WTC11 (cell line): ENCODE measurements at regions not wholly inside any gene's neighbourhood (a gene's known extent, or its start where the extent isn't known, plus 50 kb on each side); places are given as distances from the start of the nearest gene placed in this dataset.

Experiments
- ATAC-seq: fragments of 200-7000 bp; cut with Tn5 transposase; 2 replicates; pipeline ENCODE4 v1.10.0; 2021; ENCODE audit warnings: mild to moderate bottlenecking, moderate library complexity
- CTCF ChIA-PET: fragments of 300-600 bp; sonication (Branson Sonifier 250); formaldehyde crosslinking; loops from one replicate; lab custom pipeline; 2021; ENCODE audit warnings: antibody characterized with exemption; lab: Charles Lee
- POLR2A ChIA-PET: fragments of 350-600 bp; sonication (Branson Sonifier 250); formaldehyde crosslinking; loops from one replicate; lab custom pipeline; 2021; ENCODE audit warnings: antibody characterized with exemption; lab: Charles Lee
- DNase-seq: peaks from one replicate; pipeline ENCODE4 v3.0.0; 2021; ENCODE audit warnings: low spot score
- H3K27ac Mint-ChIP-seq: 2 replicates; pipeline ENCODE4 v1.8.0; 2021; ENCODE audit warnings: mixed read lengths
- H3K27me3 Mint-ChIP-seq: 2 replicates; pipeline ENCODE4 v1.8.0; 2021; ENCODE audit warnings: low read depth, mild to moderate bottlenecking, moderate library complexity, mixed read lengths
- H3K36me3 Mint-ChIP-seq: 2 replicates; pipeline ENCODE4 v1.8.0; 2021; ENCODE audit warnings: mixed read lengths
- H3K4me1 Mint-ChIP-seq: 2 replicates; pipeline ENCODE4 v1.8.0; 2022; ENCODE audit warnings: mixed read lengths
- H3K4me3 Mint-ChIP-seq: 2 replicates; pipeline ENCODE4 v1.8.0; 2021; ENCODE audit warnings: mild to moderate bottlenecking, moderate library complexity, mixed read lengths
- H3K9me3 Mint-ChIP-seq: 2 replicates; pipeline ENCODE4 v1.8.0; 2021; ENCODE audit warnings: mixed read lengths
- ATF3 ChIP-seq: sonication (generic); formaldehyde crosslinking; conservative IDR thresholded peaks from 2 replicates; pipeline ENCODE4 v1.8.1; 2022; ENCODE audit warnings: mild to moderate bottlenecking, missing genetic modification reagents
- ERG ChIP-seq: fragments of 250-450 bp; sonication (Bioruptor Pico); IDR thresholded peaks from 2 replicates; pipeline ENCODE4 v1.8.0; 2021; ENCODE audit warnings: mild to moderate bottlenecking
- FOXP4 ChIP-seq: sonication (generic); formaldehyde crosslinking; IDR thresholded peaks from 2 replicates; pipeline ENCODE4 v1.8.0; 2022; ENCODE audit warnings: mild to moderate bottlenecking, missing genetic modification reagents
- GABPB1 ChIP-seq: sonication (generic); formaldehyde crosslinking; IDR thresholded peaks from 2 replicates; pipeline ENCODE4 v1.8.1; 2023; ENCODE audit warnings: mild to moderate bottlenecking, missing genetic modification reagents
- GTF2I ChIP-seq: fragments of 250-450 bp; sonication (Bioruptor Pico); conservative IDR thresholded peaks from 2 replicates; pipeline ENCODE4 v1.4.0; 2021; ENCODE audit warnings: mild to moderate bottlenecking
- HMGXB4 ChIP-seq: sonication (generic); formaldehyde crosslinking; IDR thresholded peaks from 2 replicates; pipeline ENCODE4 v1.8.1; 2023; ENCODE audit warnings: mild to moderate bottlenecking, moderate library complexity, missing genetic modification reagents
- JAZF1 ChIP-seq: fragments of 250-450 bp; sonication (Bioruptor Pico); IDR thresholded peaks from 2 replicates; pipeline ENCODE4 v1.9.0; 2021; ENCODE audit warnings: moderate library complexity, mild to moderate bottlenecking, inconsistent platforms
- KAT7 ChIP-seq: sonication (generic); formaldehyde crosslinking; IDR thresholded peaks from 2 replicates; pipeline ENCODE4 v1.8.1; 2023; ENCODE audit warnings: missing genetic modification reagents, mild to moderate bottlenecking, borderline replicate concordance
- NR1H2 ChIP-seq: sonication (generic); formaldehyde crosslinking; IDR thresholded peaks from 2 replicates; pipeline ENCODE4 v1.9.0; 2021; ENCODE audit warnings: mild to moderate bottlenecking, moderate library complexity, missing genetic modification reagents
- NR2C2 ChIP-seq: sonication (generic); formaldehyde crosslinking; IDR thresholded peaks from 2 replicates; pipeline ENCODE4 v1.8.0; 2022; ENCODE audit warnings: mild to moderate bottlenecking, missing genetic modification reagents
- NR3C1 ChIP-seq: sonication (generic); formaldehyde crosslinking; conservative IDR thresholded peaks from 2 replicates; pipeline ENCODE4 v1.8.1; 2023; ENCODE audit warnings: low read depth, mild to moderate bottlenecking, missing genetic modification reagents
- SMAD3 ChIP-seq: sonication (generic); formaldehyde crosslinking; IDR thresholded peaks from 2 replicates; pipeline ENCODE4 v1.8.0; 2022; ENCODE audit warnings: missing genetic modification reagents, mild to moderate bottlenecking, borderline replicate concordance
- SMAD4 ChIP-seq: sonication (generic); formaldehyde crosslinking; IDR thresholded peaks from 2 replicates; pipeline ENCODE4 v1.8.0; 2022; ENCODE audit warnings: mild to moderate bottlenecking, missing genetic modification reagents
- TCF7 ChIP-seq: sonication (generic); formaldehyde crosslinking; IDR thresholded peaks from 2 replicates; pipeline ENCODE4 v1.8.0; 2022; ENCODE audit warnings: mild to moderate bottlenecking, low read depth, missing genetic modification reagents, moderate library complexity
- TEAD4 ChIP-seq: sonication (generic); formaldehyde crosslinking; IDR thresholded peaks from 2 replicates; pipeline ENCODE4 v1.8.0; 2022; ENCODE audit warnings: mild to moderate bottlenecking, missing genetic modification reagents
- TP53 ChIP-seq: sonication (generic); formaldehyde crosslinking; IDR thresholded peaks from 2 replicates; pipeline ENCODE4 v1.8.1; 2023; ENCODE audit warnings: mild to moderate bottlenecking, missing genetic modification reagents
- USF2 ChIP-seq: sonication (generic); formaldehyde crosslinking; IDR thresholded peaks from 2 replicates; pipeline ENCODE4 v1.8.1; 2023; ENCODE audit warnings: mild to moderate bottlenecking, missing genetic modification reagents, moderate library complexity
- ZBTB21 ChIP-seq: sonication (generic); formaldehyde crosslinking; IDR thresholded peaks from 2 replicates; pipeline ENCODE4 v1.8.1; 2023; ENCODE audit warnings: mild to moderate bottlenecking, missing genetic modification reagents, borderline replicate concordance
- ZNF138 ChIP-seq: sonication (generic); formaldehyde crosslinking; conservative IDR thresholded peaks from 2 replicates; pipeline ENCODE4 v1.8.1; 2022; ENCODE audit warnings: mild to moderate bottlenecking, moderate library complexity, missing genetic modification reagents
- ZNF232 ChIP-seq: sonication (generic); formaldehyde crosslinking; IDR thresholded peaks from 2 replicates; pipeline ENCODE4 v1.8.0; 2022; ENCODE audit warnings: mild to moderate bottlenecking, missing genetic modification reagents
- ZNF263 ChIP-seq: sonication (generic); formaldehyde crosslinking; IDR thresholded peaks from 2 replicates; pipeline ENCODE4 v1.8.1; 2022; ENCODE audit warnings: low read depth, mild to moderate bottlenecking, moderate library complexity, missing genetic modification reagents
- ZNF317 ChIP-seq: sonication (generic); formaldehyde crosslinking; IDR thresholded peaks from 2 replicates; pipeline ENCODE4 v1.8.1; 2023; ENCODE audit warnings: low read depth, mild to moderate bottlenecking, moderate library complexity, missing genetic modification reagents, borderline replicate concordance
- ZNF396 ChIP-seq: fragments of 250-450 bp; sonication (Bioruptor Pico); IDR thresholded peaks from 2 replicates; pipeline ENCODE4 v1.8.0; 2021; ENCODE audit warnings: mild to moderate bottlenecking, moderate library complexity, borderline replicate concordance
- ZNF416 ChIP-seq: fragments of 250-450 bp; sonication (Bioruptor Pico); IDR thresholded peaks from 2 replicates; pipeline ENCODE4 v1.9.0; 2021; ENCODE audit warnings: mild to moderate bottlenecking, inconsistent platforms
- ZNF423 ChIP-seq: fragments of 250-450 bp; sonication (Bioruptor Pico); IDR thresholded peaks from 2 replicates; pipeline ENCODE4 v2.1.2; 2022; ENCODE audit warnings: mild to moderate bottlenecking, moderate library complexity
- ZNF671 ChIP-seq: fragments of 250-450 bp; sonication (Bioruptor Pico); IDR thresholded peaks from 2 replicates; pipeline ENCODE4 v1.8.0; 2021; ENCODE audit warnings: mild to moderate bottlenecking
- ZSCAN18 ChIP-seq: fragments of 250-450 bp; sonication (Bioruptor Pico); IDR thresholded peaks from 2 replicates; pipeline ENCODE4 v2.1.2; 2022; ENCODE audit warnings: mild to moderate bottlenecking, moderate library complexity

GRCh38 chr2:48081317-48081628 is 175.0 kb upstream of the FBXO11 start (continued):
- no peak for TF ChIP-seq HMGXB4 (CRISPR knock-in tag)

- ChIA-PET CTCF (interaction anchor here (0.8 kb wide), 1 partner anchor 21 kb away, joined by 3 read pairs; no protein-coding TSS in a partner anchor), POLR2A (no interaction called here)
- H3K4me3 Mint-ChIP-seq, result no peak overlapping the region
- no peak for ATAC-seq
- H3K4me1 Mint-ChIP-seq, result peaks cover 8% of the 10 kb centered on the region
- no peaks in the 10 kb centered on the region for H3K27me3 Mint-ChIP-seq
- H3K9me3 Mint-ChIP-seq, result peaks cover 26% of the 10 kb centered on the region
- H3K36me3 Mint-ChIP-seq, result peaks cover 25% of the 10 kb centered on the region
- DNase-seq, result no peak
- no peak overlapping the region for H3K27ac Mint-ChIP-seq
- no peak for TF ChIP-seq TP53 (CRISPR knock-in tag)
- no peak for TF ChIP-seq ZBTB21 (CRISPR knock-in tag)
- TF ChIP-seq ZSCAN18 (CRISPR knock-in tag), result no peak
- TF ChIP-seq NR3C1 (CRISPR knock-in tag), result no peak
- no peak for TF ChIP-seq NR2C2
- no peak for TF ChIP-seq ZNF232 (CRISPR knock-in tag)
- no peak for TF ChIP-seq FOXP4 (CRISPR knock-in tag)
- no peak for TF ChIP-seq TEAD4 (CRISPR knock-in tag)
- TF ChIP-seq KAT7 (CRISPR knock-in tag), result no peak
- TF ChIP-seq ZNF317, result no peak
- TF ChIP-seq ZNF671 (CRISPR knock-in tag), result no peak
- TF ChIP-seq ATF3 (CRISPR knock-in tag), result no peak
- no peak for TF ChIP-seq JAZF1 (CRISPR knock-in tag)
- TF ChIP-seq USF2 (CRISPR knock-in tag), result no peak
Measured at GRCh38 chr2:48085888-48086287, 179.6 kb upstream of the FBXO11 start.

- DNase-seq (no peak), ATAC-seq (no peak)
- Mint-ChIP-seq H3K9me3 (peaks cover 40% of the 10 kb centered on the region), H3K4me1 (peaks cover 8% of the 10 kb centered on the region), H3K27me3 (no peaks in the 10 kb centered on the region), H3K27ac (no peak overlapping the region), H3K4me3 (no peak overlapping the region), H3K36me3 (peaks cover 34% of the 10 kb centered on the region)
- ChIA-PET CTCF (interaction anchor here (0.6 kb wide), 4 partner anchors 20 to 472 kb away, joined by 3 to 7 read pairs (median 4); no protein-coding TSS in a partner anchor), POLR2A (no interaction called here)
- no peak for TF ChIP-seq ZNF263
- no peak for TF ChIP-seq ZNF396 (CRISPR knock-in tag)
- no peak for TF ChIP-seq ZNF671 (CRISPR knock-in tag)
- TF ChIP-seq FOXP4 (CRISPR knock-in tag), result no peak
- TF ChIP-seq GABPB1 (CRISPR knock-in tag), result no peak
- TF ChIP-seq JAZF1 (CRISPR knock-in tag), result no peak
- TF ChIP-seq GTF2I (CRISPR knock-in tag), result no peak
- TF ChIP-seq NR1H2 (CRISPR knock-in tag), result no peak
- no peak for TF ChIP-seq ZNF423 (CRISPR knock-in tag)
- TF ChIP-seq TEAD4 (CRISPR knock-in tag), result no peak
- TF ChIP-seq SMAD4 (CRISPR knock-in tag), result no peak
- TF ChIP-seq ZNF416 (CRISPR knock-in tag), result no peak
- no peak for TF ChIP-seq TCF7
- TF ChIP-seq ZNF138, result no peak
- no peak for TF ChIP-seq ERG (CRISPR knock-in tag)
- no peak for TF ChIP-seq SMAD3
Measured at GRCh38 chr2:48088994-48089393, 182.7 kb upstream of the FBXO11 start.
